Sigmoid colon (tissue), 4 donors: ENCODE measurements at regions not wholly inside any gene's neighbourhood (a gene's known extent, or its start where the extent isn't known, plus 50 kb on each side); places are given as distances from the start of the nearest gene placed in this dataset.

Experiments used
- EP300 ChIP-seq, 4 donors: sonication (generic); formaldehyde crosslinking; IDR thresholded peaks; one replicate each; pipeline ENCODE4 v1.6.1; 2017; ENCODE audit warnings: antibody characterized with exemption in 4 of 4
- POLR2A ChIP-seq, 2 donors: fragments of 450-650 bp; IDR thresholded peaks; one replicate each; pipeline ENCODE4 v1.6.1; 2016; ENCODE audit warnings: antibody characterized with exemption in 2 of 2, mild to moderate bottlenecking in 2 of 2, moderate library complexity in 2 of 2
- TF ChIP-seq, protein P1 (sequence below), 4 experiments: fragments of 450-650 bp in 3 of 4; fragments of 200-600 bp in 1 of 4; IDR thresholded peaks; one replicate each; pipeline ENCODE4 v1.5.1; 2016 to 2019; ENCODE audit warnings: antibody characterized with exemption in 4 of 4, mild to moderate bottlenecking in 3 of 4, moderate library complexity in 2 of 4

DNA sequence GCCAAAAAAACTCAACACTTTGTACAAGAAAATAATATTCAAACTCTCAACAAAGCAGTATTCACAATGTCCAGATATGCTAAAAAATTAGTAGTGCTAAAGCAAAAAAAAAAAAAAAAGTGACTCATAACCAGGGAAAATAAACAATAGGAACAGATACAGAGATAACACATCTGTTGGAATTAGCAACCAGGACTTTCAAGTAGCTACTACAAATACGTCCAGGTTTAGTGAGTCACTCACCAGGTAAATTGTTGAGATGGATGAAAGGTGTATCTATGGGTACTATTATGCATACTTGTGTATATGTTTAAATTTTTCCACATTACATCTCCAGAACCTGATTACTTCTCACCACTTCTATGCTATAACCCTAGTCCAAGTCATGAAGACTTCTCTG, 144.8 kb upstream of the SLC35F3 start:
- TF ChIP-seq, protein P1, sequence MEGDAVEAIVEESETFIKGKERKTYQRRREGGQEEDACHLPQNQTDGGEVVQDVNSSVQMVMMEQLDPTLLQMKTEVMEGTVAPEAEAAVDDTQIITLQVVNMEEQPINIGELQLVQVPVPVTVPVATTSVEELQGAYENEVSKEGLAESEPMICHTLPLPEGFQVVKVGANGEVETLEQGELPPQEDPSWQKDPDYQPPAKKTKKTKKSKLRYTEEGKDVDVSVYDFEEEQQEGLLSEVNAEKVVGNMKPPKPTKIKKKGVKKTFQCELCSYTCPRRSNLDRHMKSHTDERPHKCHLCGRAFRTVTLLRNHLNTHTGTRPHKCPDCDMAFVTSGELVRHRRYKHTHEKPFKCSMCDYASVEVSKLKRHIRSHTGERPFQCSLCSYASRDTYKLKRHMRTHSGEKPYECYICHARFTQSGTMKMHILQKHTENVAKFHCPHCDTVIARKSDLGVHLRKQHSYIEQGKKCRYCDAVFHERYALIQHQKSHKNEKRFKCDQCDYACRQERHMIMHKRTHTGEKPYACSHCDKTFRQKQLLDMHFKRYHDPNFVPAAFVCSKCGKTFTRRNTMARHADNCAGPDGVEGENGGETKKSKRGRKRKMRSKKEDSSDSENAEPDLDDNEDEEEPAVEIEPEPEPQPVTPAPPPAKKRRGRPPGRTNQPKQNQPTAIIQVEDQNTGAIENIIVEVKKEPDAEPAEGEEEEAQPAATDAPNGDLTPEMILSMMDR (IDR thresholded peaks at IDR 0.05), result no peak
- TF ChIP-seq EP300 (IDR thresholded peaks at IDR 0.05) (no peak), POLR2A (IDR thresholded peaks at IDR 0.05) (no peak)
